Loucy (cell line): ENCODE measurements at regions not wholly inside any gene's neighbourhood (a gene's known extent, or its start where the extent isn't known, plus 50 kb on each side); places are given as distances from the start of the nearest gene placed in this dataset.

Experiments
- CTCF ChIP-seq: fragments of 200-600 bp; sonication (generic); conservative IDR thresholded peaks from 2 replicates; pipeline ENCODE4 v1.5.1; 2014; ENCODE audit warnings: mild to moderate bottlenecking, antibody characterized with exemption, low read length
- EZH2phosphoT487 ChIP-seq: fragments of 200-600 bp; IDR thresholded peaks from 2 replicates; pipeline ENCODE4 v1.6.1; 2018; ENCODE audit warnings: antibody characterized with exemption, mild to moderate bottlenecking, moderate library complexity, borderline replicate concordance

GRCh38 chr6:147756891-147757290 lies 248.4 kb downstream of the SAMD5 start:
- no peak for TF ChIP-seq CTCF
- no peak for TF ChIP-seq EZH2phosphoT487
